HepG2 (cell line): ENCODE measurements at regions not wholly inside any gene's neighbourhood (a gene's known extent, or its start where the extent isn't known, plus 50 kb on each side); places are given as distances from the start of the nearest gene placed in this dataset.

Source experiments
- ATAC-seq: fragments of 200-7000 bp; cut with Tn5 transposase; 3 replicates; pipeline ENCODE4 v1.9.1; 2020; ENCODE audit warnings: mild to moderate bottlenecking, moderate library complexity
- BruUV-seq: library from RNA; stranded (reverse); fragments of 400-500 nt; replicated peaks from 2 replicates; lab custom pipeline; 2021; lab: Mats Ljungman, UMichigan
- CTCF ChIA-PET: fragments of 300-600 bp; formaldehyde crosslinking; extraction: SDS; loops from one replicate; lab custom pipeline; 2021; ENCODE audit warnings: low total read pairs, inconsistent platforms, low intra/inter-chr PET ratio; lab: Yijun Ruan, JAX
- POLR2A ChIA-PET: fragments of 350-600 bp; sonication (Branson Sonifier 250); formaldehyde crosslinking; loops from one replicate; lab custom pipeline; 2020; ENCODE audit warnings: antibody characterized with exemption, inconsistent platforms; lab: Yijun Ruan, JAX
- DNase-seq: peaks from one replicate; pipeline ENCODE4 v3.0.0-alpha.2; 2015; ENCODE audit warnings: low spot score
- FAIRE-seq: peaks from 3 replicates; lab custom pipeline; 2011; peaks lifted over from hg19 to GRCh38; lab: Jason Lieb, UNC
- H2AFZ ChIP-seq: one replicate; pipeline ENCODE4 v1.6.1; 2011; ENCODE audit warnings: low read length, inconsistent platforms
- H3K27ac ChIP-seq: fragments of 300-600 bp; 3 replicates; pipeline ENCODE4 v1.8.0; 2011; ENCODE audit warnings: mixed run types, mild to moderate bottlenecking, mixed read lengths, low read length, inconsistent platforms; ENCODE audit not compliant: insufficient read depth; ENCODE audit errors: extremely low read length
- H3K27me3 ChIP-seq, 2 experiments: fragments of 200-600 bp in 1 of 2; 2 replicates in 1 of 2; 3 replicates in 1 of 2; pipeline versions ENCODE4 v1.6.0 to v1.8.0; 2011; ENCODE audit warnings: low read length in 2 of 2, mild to moderate bottlenecking in 2 of 2, moderate library complexity in 2 of 2, inconsistent platforms in 1 of 2; ENCODE audit not compliant: insufficient read depth in 2 of 2, control insufficient read depth in 1 of 2
- H3K36me3 ChIP-seq, 2 experiments: fragments of 200-600 bp in 1 of 2; replicated peaks in 1 of 2; 2 replicates in 1 of 2; 3 replicates in 1 of 2; pipeline versions ENCODE4 v1.5.1 to v1.8.0; 2011; ENCODE audit warnings: low read length in 2 of 2, inconsistent platforms in 1 of 2; ENCODE audit not compliant: insufficient read depth in 2 of 2, control insufficient read depth in 1 of 2
- H3K4me1 ChIP-seq: 2 replicates; pipeline ENCODE4 v1.5.1; 2012; ENCODE audit warnings: low read length, inconsistent platforms; ENCODE audit not compliant: insufficient read depth
- H3K4me2 ChIP-seq: 2 replicates; pipeline ENCODE4 v1.6.0; 2011; ENCODE audit warnings: low read depth, low read length, inconsistent platforms
- H3K4me3 ChIP-seq, 3 experiments: fragments of 200-600 bp in 1 of 3; sonication (generic), shearing (Covaris generic) in 1 of 3; replicated peaks in 1 of 3; 2 replicates each; pipeline ENCODE4 v1.5.1; 2011 to 2016; ENCODE audit warnings: low read length in 3 of 3, inconsistent platforms in 2 of 3, low read depth in 2 of 3, mild to moderate bottlenecking in 2 of 3, control low read depth in 1 of 3, mixed read lengths in 1 of 3; ENCODE audit not compliant: insufficient read depth in 1 of 3
- H3K79me2 ChIP-seq: one replicate; pipeline ENCODE4 v1.6.1; 2011; ENCODE audit warnings: low read length, inconsistent platforms; ENCODE audit not compliant: insufficient read depth
- H3K9ac ChIP-seq: 2 replicates; pipeline ENCODE4 v1.6.0; 2011; ENCODE audit warnings: mild to moderate bottlenecking, low read depth, low read length, inconsistent platforms; ENCODE audit not compliant: insufficient read depth
- H3K9me3 ChIP-seq: 2 replicates; pipeline ENCODE4 v1.5.1; 2012; ENCODE audit warnings: mild to moderate bottlenecking, low read length
- H4K20me1 ChIP-seq: 2 replicates; pipeline ENCODE4 v1.6.0; 2011; ENCODE audit warnings: inconsistent platforms, mild to moderate bottlenecking, low read length, moderate library complexity; ENCODE audit not compliant: insufficient read depth
- ARID2 ChIP-seq: sonication (generic); formaldehyde crosslinking; IDR thresholded peaks from 2 replicates; pipeline ENCODE4 v1.8.1; 2022; ENCODE audit warnings: mild to moderate bottlenecking, missing genetic modification reagents, borderline replicate concordance
- HOXA9 ChIP-seq: sonication (generic); formaldehyde crosslinking; IDR thresholded peaks from 2 replicates; pipeline ENCODE4 v1.8.1; 2022; ENCODE audit warnings: missing genetic modification reagents, mild to moderate bottlenecking, moderate library complexity, borderline replicate concordance
- MED13 ChIP-seq: sonication (generic); formaldehyde crosslinking; IDR thresholded peaks from 2 replicates; pipeline ENCODE4 v1.5.0; 2020; ENCODE audit warnings: missing genetic modification reagents
- PRPF4 ChIP-seq: fragments of 200-400 bp; formaldehyde crosslinking; IDR thresholded peaks from 2 replicates; pipeline ENCODE4 v1.6.1; 2016; ENCODE audit warnings: low read length, low read depth; ENCODE audit not compliant: poor library complexity, severe bottlenecking
- SSRP1 ChIP-seq: IDR thresholded peaks from 2 replicates; pipeline ENCODE4 v1.6.1; 2016; ENCODE audit warnings: control low read depth
- ZNF614 ChIP-seq: IDR thresholded peaks from 2 replicates; pipeline ENCODE4 v1.6.1; 2018; ENCODE audit warnings: missing biosample characterization, missing genetic modification reagents, inconsistent platforms, borderline replicate concordance
- ZNF7 ChIP-seq: IDR thresholded peaks from 2 replicates; pipeline ENCODE4 v1.6.1; 2016; ENCODE audit warnings: missing biosample characterization, missing genetic modification reagents
- ZNF776 ChIP-seq: sonication (generic); formaldehyde crosslinking; IDR thresholded peaks from 2 replicates; pipeline ENCODE4 v1.4.0; 2020; ENCODE audit warnings: mild to moderate bottlenecking, missing genetic modification reagents
- ZNF841 ChIP-seq: sonication (generic); formaldehyde crosslinking; IDR thresholded peaks from 2 replicates; pipeline ENCODE4 v1.8.1; 2023; ENCODE audit warnings: missing genetic modification reagents, borderline replicate concordance
- WGBS: methylation state at CpG from one replicate; pipeline ENCODE4 v1.1.6; 2017; ENCODE audit warnings: low lambda C conversion rate; 5-methylcytosine and 5-hydroxymethylcytosine counted together
- in situ Hi-C: cut with HindIII; loops from 2 replicates; pipeline ENCODE4 v1.10.0; 2017; ENCODE audit warnings: low pct_unique_long_range_greater_than_20kb; ENCODE audit not compliant: extremely low pct_ligation_motif_present
- intact Hi-C: fragments of 100-400 bp; cut with micrococcal nuclease; formaldehyde crosslinking; loops from one replicate; pipeline ENCODE4 v1.10.0; 2022; ENCODE audit not compliant: unreplicated experiment
- TF ChIP-seq, protein P1 (sequence below): sonication (generic); formaldehyde crosslinking; conservative IDR thresholded peaks from 2 replicates; pipeline ENCODE4 v1.8.0; 2022; ENCODE audit warnings: mild to moderate bottlenecking, moderate library complexity, missing genetic modification reagents
- TF ChIP-seq, protein P2 (sequence below): sonication (generic); formaldehyde crosslinking; IDR thresholded peaks from one replicate; pipeline ENCODE4 v1.5.1; 2020; ENCODE audit warnings: mild to moderate bottlenecking, missing genetic modification reagents; ENCODE audit errors: not compliant biosample characterization

DNA sequence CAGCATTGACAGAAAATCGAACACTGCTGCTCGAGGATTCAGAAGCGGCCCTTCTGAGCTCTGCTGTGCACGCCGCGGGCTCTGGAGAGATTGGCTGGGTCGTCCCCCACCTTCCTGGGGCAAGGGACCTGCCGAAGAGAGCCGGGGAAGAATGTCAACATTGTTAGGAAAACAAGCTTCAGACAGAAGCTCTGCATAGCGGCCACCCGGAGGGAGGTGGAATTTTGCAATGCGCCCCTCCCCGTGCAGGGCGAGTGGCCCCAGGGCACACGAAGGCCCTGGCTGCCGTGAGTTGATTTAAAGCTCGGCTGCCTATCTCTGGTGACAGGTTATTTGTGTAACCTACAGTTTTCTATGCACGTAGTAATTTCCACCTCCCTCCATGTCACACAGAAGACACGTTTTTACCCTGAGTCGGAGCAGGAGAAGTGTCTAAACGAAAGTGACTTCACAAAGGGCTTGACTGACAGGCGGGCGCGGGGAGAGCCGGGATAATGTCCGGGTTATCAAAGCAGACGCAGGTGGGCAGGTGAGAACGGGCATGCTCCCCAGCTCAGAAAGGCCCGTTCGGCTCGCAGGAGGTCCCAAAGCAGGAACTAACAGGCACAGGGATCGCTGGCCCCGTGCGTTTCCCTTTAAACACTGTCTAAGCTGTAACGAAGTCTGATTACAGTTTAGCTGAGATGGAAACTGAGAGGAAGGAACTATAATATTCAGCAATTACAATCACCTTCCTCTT is 84.6 kb downstream of the PDGFA start (continued):
- TF ChIP-seq, protein P1, sequence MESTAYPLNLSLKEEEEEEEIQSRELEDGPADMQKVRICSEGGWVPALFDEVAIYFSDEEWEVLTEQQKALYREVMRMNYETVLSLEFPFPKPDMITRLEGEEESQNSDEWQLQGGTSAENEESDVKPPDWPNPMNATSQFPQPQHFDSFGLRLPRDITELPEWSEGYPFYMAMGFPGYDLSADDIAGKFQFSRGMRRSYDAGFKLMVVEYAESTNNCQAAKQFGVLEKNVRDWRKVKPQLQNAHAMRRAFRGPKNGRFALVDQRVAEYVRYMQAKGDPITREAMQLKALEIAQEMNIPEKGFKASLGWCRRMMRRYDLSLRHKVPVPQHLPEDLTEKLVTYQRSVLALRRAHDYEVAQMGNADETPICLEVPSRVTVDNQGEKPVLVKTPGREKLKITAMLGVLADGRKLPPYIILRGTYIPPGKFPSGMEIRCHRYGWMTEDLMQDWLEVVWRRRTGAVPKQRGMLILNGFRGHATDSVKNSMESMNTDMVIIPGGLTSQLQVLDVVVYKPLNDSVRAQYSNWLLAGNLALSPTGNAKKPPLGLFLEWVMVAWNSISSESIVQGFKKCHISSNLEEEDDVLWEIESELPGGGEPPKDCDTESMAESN (CRISPR knock-in tag), result 0 out of 2 replicates have a peak, but pooled peaks have one; percentile 13
- TF ChIP-seq ARID2 (CRISPR knock-in tag), result no peak
- no peak for TF ChIP-seq HOXA9 (CRISPR knock-in tag)
- peak; percentile 13; the same call in 1 of the 2 replicates for TF ChIP-seq ZNF614 (CRISPR knock-in tag)
- TF ChIP-seq ZNF7 (CRISPR knock-in tag), result no peak
- TF ChIP-seq MED13 (CRISPR knock-in tag), result no peak
- no peak for TF ChIP-seq PRPF4
- no peak for TF ChIP-seq SSRP1 (CRISPR knock-in tag)

DNA sequence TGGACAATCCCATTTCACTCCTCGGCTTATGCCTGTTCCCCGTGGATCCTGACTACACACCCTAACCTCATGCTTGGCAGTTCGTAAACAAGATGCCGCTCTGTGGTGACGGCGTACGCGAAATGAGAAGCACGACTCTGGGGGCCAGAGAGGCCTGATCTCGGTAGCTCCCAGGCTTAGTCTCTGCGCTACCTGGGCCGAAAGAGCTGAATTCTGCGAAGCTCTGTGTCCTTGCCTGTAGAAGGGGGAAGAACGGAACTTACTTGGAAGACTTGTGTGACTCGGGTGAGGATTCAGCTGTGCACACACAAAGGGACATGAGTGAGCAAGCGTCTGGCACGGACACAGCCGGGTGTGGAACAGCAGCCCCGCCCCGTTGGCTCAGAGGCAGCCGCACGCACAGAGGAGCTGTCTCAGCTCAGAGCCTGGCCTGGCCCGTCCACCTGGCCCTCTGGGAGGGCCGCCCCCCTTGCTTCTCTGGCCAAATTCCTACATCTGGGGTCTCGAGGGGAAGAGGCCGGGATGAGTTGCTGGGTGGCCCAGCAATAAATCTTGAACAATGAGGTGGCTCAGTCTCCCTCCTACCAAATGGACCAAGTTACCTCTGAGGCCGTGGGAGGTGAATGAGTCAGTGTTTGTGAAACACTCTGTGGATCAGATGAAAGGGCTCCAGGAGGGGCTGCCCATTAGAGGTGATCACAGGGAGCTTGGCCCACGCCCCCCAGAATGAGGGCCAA is 83.8 kb downstream of the PDGFA start:
- ATAC-seq, result peak; percentile 45
- no peak for DNase-seq
- H3K9ac ChIP-seq, result peak overlapping the region; percentile 49
- in situ Hi-C loops, result no loop called here
- intact Hi-C loops, result loop anchor here (5.0 to 10.0 kb wide), 2 partner anchors 49 to 67 kb away; no protein-coding TSS in a partner anchor
- peaks cover 49% of the 10 kb centered on the region for H3K4me1 ChIP-seq
- BruUV-seq, result no TSS peak
- peaks cover 16 to 64% of the 10 kb centered on the region in 2 experiments for H3K27me3 ChIP-seq
- H3K4me3 ChIP-seq, result peak overlapping the region; percentile 10 to 72 (median 56)
- no peaks in the 10 kb centered on the region for H3K79me2 ChIP-seq
- FAIRE-seq, result no peak
- 0% methylated on average over 6 of the region's 28 CpGs for WGBS
- CTCF ChIA-PET, result no interaction called here
- H3K4me2 ChIP-seq, result peak overlapping the region; percentile 100
- POLR2A ChIA-PET, result interaction anchor here (0.8 to 2.1 kb wide), 5 partner anchors 36 to 94 kb away, joined by 3 to 9 read pairs (median 7); no protein-coding TSS in a partner anchor
- H4K20me1 ChIP-seq, result no peaks in the 10 kb centered on the region
- peak overlapping the region; percentile 83 for H2AFZ ChIP-seq
- no peaks in the 10 kb centered on the region for H3K9me3 ChIP-seq
- H3K27ac ChIP-seq, result no peak overlapping the region
- H3K36me3 ChIP-seq, result no peaks in the 10 kb centered on the region
- TF ChIP-seq ZNF841 (CRISPR knock-in tag), result no peak
- TF ChIP-seq ZNF776 (CRISPR knock-in tag), result no peak
- TF ChIP-seq, protein P2, sequence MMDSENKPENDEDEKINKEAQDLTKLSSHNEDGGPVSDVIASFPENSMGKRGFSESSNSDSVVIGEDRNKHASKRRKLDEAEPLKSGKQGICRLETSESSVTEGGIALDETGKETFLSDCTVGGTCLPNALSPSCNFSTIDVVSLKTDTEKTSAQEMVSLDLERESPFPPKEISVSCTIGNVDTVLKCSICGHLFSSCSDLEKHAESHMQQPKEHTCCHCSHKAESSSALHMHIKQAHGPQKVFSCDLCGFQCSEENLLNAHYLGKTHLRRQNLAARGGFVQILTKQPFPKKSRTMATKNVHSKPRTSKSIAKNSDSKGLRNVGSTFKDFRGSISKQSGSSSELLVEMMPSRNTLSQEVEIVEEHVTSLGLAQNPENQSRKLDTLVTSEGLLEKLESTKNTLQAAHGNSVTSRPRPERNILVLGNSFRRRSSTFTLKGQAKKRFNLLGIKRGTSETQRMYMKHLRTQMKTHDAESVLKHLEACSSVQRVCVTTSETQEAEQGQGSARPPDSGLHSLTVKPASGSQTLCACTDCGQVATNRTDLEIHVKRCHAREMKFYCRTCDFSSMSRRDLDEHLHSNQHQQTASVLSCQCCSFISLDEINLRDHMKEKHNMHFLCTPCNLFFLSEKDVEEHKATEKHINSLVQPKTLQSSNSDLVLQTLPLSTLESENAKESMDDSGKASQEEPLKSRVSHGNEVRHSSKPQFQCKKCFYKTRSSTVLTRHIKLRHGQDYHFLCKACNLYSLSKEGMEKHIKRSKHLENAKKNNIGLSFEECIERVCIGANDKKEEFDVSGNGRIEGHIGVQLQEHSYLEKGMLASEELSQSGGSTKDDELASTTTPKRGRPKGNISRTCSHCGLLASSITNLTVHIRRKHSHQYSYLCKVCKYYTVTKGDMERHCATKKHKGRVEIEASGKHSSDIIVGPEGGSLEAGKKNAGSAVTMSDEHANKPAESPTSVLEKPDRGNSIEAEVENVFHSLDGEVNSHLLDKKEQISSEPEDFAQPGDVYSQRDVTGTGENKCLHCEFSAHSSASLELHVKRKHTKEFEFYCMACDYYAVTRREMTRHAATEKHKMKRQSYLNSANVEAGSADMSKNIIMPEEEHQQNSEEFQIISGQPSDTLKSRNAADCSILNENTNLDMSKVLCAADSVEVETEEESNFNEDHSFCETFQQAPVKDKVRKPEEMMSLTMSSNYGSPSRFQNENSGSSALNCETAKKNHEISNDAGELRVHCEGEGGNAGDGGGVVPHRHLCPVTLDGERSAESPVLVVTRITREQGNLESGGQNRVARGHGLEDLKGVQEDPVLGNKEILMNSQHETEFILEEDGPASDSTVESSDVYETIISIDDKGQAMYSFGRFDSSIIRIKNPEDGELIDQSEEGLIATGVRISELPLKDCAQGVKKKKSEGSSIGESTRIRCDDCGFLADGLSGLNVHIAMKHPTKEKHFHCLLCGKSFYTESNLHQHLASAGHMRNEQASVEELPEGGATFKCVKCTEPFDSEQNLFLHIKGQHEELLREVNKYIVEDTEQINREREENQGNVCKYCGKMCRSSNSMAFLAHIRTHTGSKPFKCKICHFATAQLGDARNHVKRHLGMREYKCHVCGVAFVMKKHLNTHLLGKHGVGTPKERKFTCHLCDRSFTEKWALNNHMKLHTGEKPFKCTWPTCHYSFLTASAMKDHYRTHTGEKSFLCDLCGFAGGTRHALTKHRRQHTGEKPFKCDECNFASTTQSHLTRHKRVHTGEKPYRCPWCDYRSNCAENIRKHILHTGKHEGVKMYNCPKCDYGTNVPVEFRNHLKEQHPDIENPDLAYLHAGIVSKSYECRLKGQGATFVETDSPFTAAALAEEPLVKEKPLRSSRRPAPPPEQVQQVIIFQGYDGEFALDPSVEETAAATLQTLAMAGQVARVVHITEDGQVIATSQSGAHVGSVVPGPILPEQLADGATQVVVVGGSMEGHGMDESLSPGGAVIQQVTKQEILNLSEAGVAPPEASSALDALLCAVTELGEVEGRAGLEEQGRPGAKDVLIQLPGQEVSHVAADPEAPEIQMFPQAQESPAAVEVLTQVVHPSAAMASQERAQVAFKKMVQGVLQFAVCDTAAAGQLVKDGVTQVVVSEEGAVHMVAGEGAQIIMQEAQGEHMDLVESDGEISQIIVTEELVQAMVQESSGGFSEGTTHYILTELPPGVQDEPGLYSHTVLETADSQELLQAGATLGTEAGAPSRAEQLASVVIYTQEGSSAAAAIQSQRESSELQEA (CRISPR knock-in tag), result no peak
